A549 (cell line): ENCODE measurements at regions not wholly inside any gene's neighbourhood (a gene's known extent, or its start where the extent isn't known, plus 50 kb on each side); places are given as distances from the start of the nearest gene placed in this dataset.

Source experiments
- ATAC-seq, 2 experiments: fragments of 200-7000 bp in 1 of 2; fragments of >200 bp in 1 of 2; cut with Nextera tagmentation in 1 of 2; cut with Tn5 transposase in 1 of 2; 3 replicates each; pipeline versions ENCODE4 v1.8.0 to v1.9.1; 2018 to 2020; ENCODE audit warnings: mild to moderate bottlenecking in 1 of 2, moderate library complexity in 1 of 2
- CTCF ChIA-PET: fragments of 300-600 bp; sonication (Branson Sonifier 250); formaldehyde crosslinking; extraction: SDS; loops from one replicate; lab custom pipeline; 2021; ENCODE audit warnings: antibody characterized with exemption, inconsistent platforms; lab: Yijun Ruan, JAX
- POLR2A ChIA-PET: fragments of 350-600 bp; formaldehyde crosslinking; extraction: SDS; loops from one replicate; lab custom pipeline; 2021; ENCODE audit warnings: antibody characterized with exemption, inconsistent platforms; lab: Yijun Ruan, JAX
- DNase-seq, 2 experiments: peaks; one replicate each; pipeline versions ENCODE4 v3.0.0 to v3.0.0-alpha.2; 2011 to 2016; ENCODE audit warnings: low read depth in 1 of 2, low spot score in 1 of 2
- FAIRE-seq: peaks from 2 replicates; lab custom pipeline; 2011; peaks lifted over from hg19 to GRCh38; lab: Jason Lieb, UNC
- H3K27ac ChIP-seq, 2 experiments: fragments of >200 bp; sonication (Bioruptor Twin); formaldehyde crosslinking; 3 replicates each; pipeline ENCODE4 v1.5.1; 2016 to 2017
- H3K4me1 ChIP-seq: fragments of >200 bp; sonication (Bioruptor Twin); formaldehyde crosslinking; 3 replicates; pipeline ENCODE4 v1.6.1; 2016
- H3K4me2 ChIP-seq: fragments of >200 bp; sonication (Bioruptor Twin); formaldehyde crosslinking; 3 replicates; pipeline ENCODE4 v1.6.1; 2016
- H3K4me3 ChIP-seq: fragments of >200 bp; sonication (Bioruptor Twin); formaldehyde crosslinking; 3 replicates; pipeline ENCODE4 v1.5.1; 2016
- H3K9me3 ChIP-seq: fragments of >200 bp; sonication (Bioruptor Twin); formaldehyde crosslinking; 3 replicates; pipeline ENCODE4 v1.6.1; 2016
- CBX2 ChIP-seq: fragments of 200-600 bp; sonication (generic); IDR thresholded peaks from 2 replicates; pipeline ENCODE4 v1.6.1; 2016; ENCODE audit warnings: low read depth, mild to moderate bottlenecking, borderline replicate concordance
- CBX8 ChIP-seq: fragments of 200-600 bp; sonication (generic); IDR thresholded peaks from 2 replicates; pipeline ENCODE4 v1.6.1; 2016
- CEBPB ChIP-seq, 2 experiments: fragments of >200 bp in 1 of 2; sonication (Bioruptor Twin) in 1 of 2; formaldehyde crosslinking in 1 of 2; IDR thresholded peaks; 2 replicates each; pipeline ENCODE4 v1.6.1; 2012 to 2016
- CHD2 ChIP-seq: fragments of 150-350 bp; IDR thresholded peaks from 2 replicates; pipeline ENCODE4 v1.6.1; 2014; ENCODE audit warnings: low read length; ENCODE audit not compliant: partially characterized antibody
- EP300 ChIP-seq, 2 experiments: fragments of >200 bp; sonication (Bioruptor Twin); formaldehyde crosslinking; IDR thresholded peaks; 2 replicates in 1 of 2; 3 replicates in 1 of 2; pipeline ENCODE4 v1.6.1; 2016 to 2017
- ESRRA ChIP-seq: fragments of 150-350 bp; IDR thresholded peaks from 2 replicates; pipeline ENCODE4 v1.6.1; 2014; ENCODE audit warnings: mild to moderate bottlenecking, low read length, borderline replicate concordance
- FOSB ChIP-seq: fragments of 250-450 bp; sonication (Bioruptor Pico); IDR thresholded peaks from 2 replicates; pipeline ENCODE4 v1.5.0; 2020; ENCODE audit warnings: mild to moderate bottlenecking, moderate library complexity
- HOXA7 ChIP-seq: fragments of 250-450 bp; sonication (Bioruptor Pico); IDR thresholded peaks from 2 replicates; pipeline ENCODE4 v1.5.0; 2020; ENCODE audit warnings: mild to moderate bottlenecking, moderate library complexity
- JUN ChIP-seq, 2 experiments: fragments of >200 bp; sonication (Bioruptor Twin); formaldehyde crosslinking; IDR thresholded peaks; 2 replicates in 1 of 2; 3 replicates in 1 of 2; pipeline ENCODE4 v1.6.1; 2016 to 2017
- KDM1A ChIP-seq: fragments of 200-600 bp; sonication (generic); IDR thresholded peaks from 2 replicates; pipeline ENCODE4 v1.6.1; 2016; ENCODE audit warnings: low read depth, mild to moderate bottlenecking
- KDM5A ChIP-seq: fragments of 200-600 bp; sonication (generic); IDR thresholded peaks from 2 replicates; pipeline ENCODE4 v1.6.1; 2016; ENCODE audit warnings: antibody characterized with exemption, mild to moderate bottlenecking
- MAFK ChIP-seq: fragments of 450-650 bp; IDR thresholded peaks from 2 replicates; pipeline ENCODE4 v1.6.1; 2014; ENCODE audit not compliant: partially characterized antibody
- MYC ChIP-seq: IDR thresholded peaks from 2 replicates; pipeline ENCODE4 v1.6.1; 2012; ENCODE audit warnings: mild to moderate bottlenecking, inconsistent platforms, low read length, improper control_type of control experiment, borderline replicate concordance
- NFE2L2 ChIP-seq: fragments of 150-350 bp; conservative IDR thresholded peaks from 2 replicates; pipeline ENCODE4 v1.6.1; 2014; ENCODE audit warnings: low read length
- NR3C1 ChIP-seq: fragments of >200 bp; sonication (Bioruptor Twin); formaldehyde crosslinking; IDR thresholded peaks from 3 replicates; pipeline ENCODE4 v1.6.1; 2017
- REST ChIP-seq: fragments of 200-600 bp; sonication (generic); IDR thresholded peaks from 2 replicates; pipeline ENCODE4 v1.6.1; 2016; ENCODE audit warnings: antibody characterized with exemption, mild to moderate bottlenecking, moderate library complexity
- SMC3 ChIP-seq: fragments of >200 bp; sonication (Bioruptor Twin); formaldehyde crosslinking; IDR thresholded peaks from 3 replicates; pipeline ENCODE4 v1.6.1; 2018; ENCODE audit warnings: inconsistent platforms
- SREBF2 ChIP-seq: fragments of 450-650 bp; IDR thresholded peaks from 2 replicates; pipeline ENCODE4 v1.6.1; 2014; ENCODE audit warnings: mild to moderate bottlenecking, moderate library complexity
- TFCP2L1 ChIP-seq: fragments of 250-450 bp; sonication (Bioruptor Pico); IDR thresholded peaks from 2 replicates; pipeline ENCODE4 v1.5.0; 2021; ENCODE audit warnings: mild to moderate bottlenecking
- ZC3H11A ChIP-seq: fragments of 450-650 bp; IDR thresholded peaks from 2 replicates; pipeline ENCODE4 v1.6.1; 2014; ENCODE audit warnings: antibody characterized with exemption, mild to moderate bottlenecking
- ZFP36 ChIP-seq: fragments of 450-650 bp; IDR thresholded peaks from 2 replicates; pipeline ENCODE4 v1.6.1; 2014; ENCODE audit warnings: borderline replicate concordance; ENCODE audit not compliant: partially characterized antibody
- ZNF302 ChIP-seq: fragments of 250-450 bp; sonication (Bioruptor Pico); IDR thresholded peaks from 2 replicates; pipeline ENCODE4 v1.9.0; 2021; ENCODE audit warnings: inconsistent platforms, mild to moderate bottlenecking, moderate library complexity
- ZSCAN20 ChIP-seq: fragments of 250-450 bp; sonication (Bioruptor Pico); IDR thresholded peaks from 2 replicates; pipeline ENCODE4 v1.8.0; 2022; ENCODE audit warnings: mild to moderate bottlenecking, moderate library complexity
- WGBS: methylation state at CpG from one replicate; pipeline ENCODE4 v1.1.6; 2017; ENCODE audit errors: missing lambda C conversion rate; 5-methylcytosine and 5-hydroxymethylcytosine counted together
- TF ChIP-seq, protein P1 (sequence below): fragments of >200 bp; sonication (Bioruptor Twin); formaldehyde crosslinking; IDR thresholded peaks from 3 replicates; pipeline ENCODE4 v1.6.1; 2016
- TF ChIP-seq, protein P2 (sequence below): IDR thresholded peaks from 2 replicates; pipeline ENCODE4 v1.6.1; 2012

DNA sequence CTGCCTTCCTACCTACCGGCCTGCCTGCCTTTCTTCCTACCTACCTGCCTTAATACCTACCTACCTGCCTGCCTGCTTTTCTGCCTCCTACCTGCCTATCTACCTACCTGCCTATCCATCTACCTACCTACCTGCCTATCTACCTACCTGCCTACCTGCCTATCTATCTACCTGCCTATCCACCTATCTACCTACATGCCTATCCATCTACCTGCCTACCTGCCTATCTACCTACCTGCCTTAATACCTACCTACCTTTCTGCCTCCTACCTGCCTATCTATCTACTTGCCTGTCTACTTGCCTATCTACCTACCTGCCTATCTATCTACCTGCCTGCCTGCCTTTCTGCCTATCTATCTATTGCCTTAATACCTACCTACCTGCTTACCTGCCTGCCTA lies 383.8 kb upstream of the PSMD7 start:
- Histone ChIP-seq H3K4me2 (no peak overlapping the region), H3K9me3 (no peaks in the 10 kb centered on the region), H3K4me1 (no peaks in the 10 kb centered on the region), H3K4me3 (no peak overlapping the region), H3K27ac (no peak overlapping the region)
- no peak for ATAC-seq
- CTCF ChIA-PET: interaction anchor here (0.6 kb wide), 1 partner anchor 8 kb away, joined by 3 read pairs; no protein-coding TSS in a partner anchor
- DNase-seq: no peak
- TF ChIP-seq CBX8 (no peak), ZC3H11A (no peak), JUN (IDR thresholded peaks at IDR 0.05) (no peak), CBX2 (no peak), EP300 (IDR thresholded peaks at IDR 0.05) (no peak), CEBPB (IDR thresholded peaks at IDR 0.05) (no peak)
- TF ChIP-seq, protein P1, sequence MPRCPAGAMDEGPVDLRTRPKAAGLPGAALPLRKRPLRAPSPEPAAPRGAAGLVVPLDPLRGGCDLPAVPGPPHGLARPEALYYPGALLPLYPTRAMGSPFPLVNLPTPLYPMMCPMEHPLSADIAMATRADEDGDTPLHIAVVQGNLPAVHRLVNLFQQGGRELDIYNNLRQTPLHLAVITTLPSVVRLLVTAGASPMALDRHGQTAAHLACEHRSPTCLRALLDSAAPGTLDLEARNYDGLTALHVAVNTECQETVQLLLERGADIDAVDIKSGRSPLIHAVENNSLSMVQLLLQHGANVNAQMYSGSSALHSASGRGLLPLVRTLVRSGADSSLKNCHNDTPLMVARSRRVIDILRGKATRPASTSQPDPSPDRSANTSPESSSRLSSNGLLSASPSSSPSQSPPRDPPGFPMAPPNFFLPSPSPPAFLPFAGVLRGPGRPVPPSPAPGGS: no peak
- TF ChIP-seq, protein P2, sequence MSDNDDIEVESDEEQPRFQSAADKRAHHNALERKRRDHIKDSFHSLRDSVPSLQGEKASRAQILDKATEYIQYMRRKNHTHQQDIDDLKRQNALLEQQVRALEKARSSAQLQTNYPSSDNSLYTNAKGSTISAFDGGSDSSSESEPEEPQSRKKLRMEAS: no peak
- POLR2A ChIA-PET: no interaction called here
- WGBS: 13% methylated on average over 1 of the region's 1 CpG
- FAIRE-seq: no peak

DNA sequence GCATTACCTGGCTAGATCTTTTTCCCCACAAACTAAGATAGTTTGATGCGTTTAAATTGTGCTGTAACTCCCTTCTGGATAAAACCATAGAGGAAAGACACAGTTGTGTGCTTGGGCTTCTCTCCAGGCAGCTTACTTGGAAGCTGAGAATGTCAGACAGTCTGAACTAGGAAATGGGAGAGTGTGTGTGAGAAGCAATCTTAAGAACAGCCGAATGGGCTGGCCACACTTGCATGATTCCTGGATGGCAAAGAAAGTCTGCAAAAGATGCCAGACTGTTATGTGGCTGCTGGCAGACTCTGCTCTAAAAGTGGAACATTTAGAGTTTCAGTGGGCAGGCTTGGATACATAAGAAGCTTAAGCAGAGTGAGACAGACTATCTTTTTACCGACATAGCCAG lies 384.3 kb upstream of the PSMD7 start:
- Histone ChIP-seq H3K4me2 (no peak overlapping the region), H3K4me1 (no peaks in the 10 kb centered on the region), H3K27ac (no peak overlapping the region), H3K9me3 (no peaks in the 10 kb centered on the region), H3K4me3 (no peak overlapping the region)
- POLR2A ChIA-PET: no interaction called here
- CTCF ChIA-PET: no interaction called here
- 0% methylated on average over 3 of the region's 3 CpGs for WGBS
- DNase-seq (no peak), FAIRE-seq (no peak), ATAC-seq (no peak)
- no peak for TF ChIP-seq EP300 (IDR thresholded peaks at IDR 0.05)
- TF ChIP-seq SMC3: no peak
- no peak for TF ChIP-seq SREBF2
- TF ChIP-seq CHD2: no peak
- TF ChIP-seq FOSB (CRISPR knock-in tag): no peak
- no peak for TF ChIP-seq KDM5A
- TF ChIP-seq ZFP36: no peak
- TF ChIP-seq TFCP2L1: no peak
- no peak for TF ChIP-seq ESRRA
- no peak for TF ChIP-seq NR3C1
- TF ChIP-seq MYC: no peak
- no peak for TF ChIP-seq KDM1A
- no peak for TF ChIP-seq REST
- no peak for TF ChIP-seq HOXA7 (CRISPR knock-in tag)
- TF ChIP-seq, protein P2: no peak
- TF ChIP-seq NFE2L2: no peak
- TF ChIP-seq ZSCAN20: no peak
- no peak for TF ChIP-seq ZNF302 (CRISPR knock-in tag)
- TF ChIP-seq MAFK: no peak
